HG02870 (cell line): ENCODE measurements at regions not wholly inside any gene's neighbourhood (a gene's known extent, or its start where the extent isn't known, plus 50 kb on each side); places are given as distances from the start of the nearest gene placed in this dataset.

Source experiments
- ATAC-seq: cut with Tn5 transposase; IDR thresholded peaks from one replicate; pipeline ENCODE4 v1.9.1; 2021; ENCODE audit warnings: mild to moderate bottlenecking, moderate library complexity; ENCODE audit not compliant: unreplicated experiment

GRCh38 chr15:95296643-95297042 lies 1033.9 kb upstream of the NR2F2 start:
- ATAC-seq = no peak

GRCh38 chr15:95298729-95299128 lies 1031.8 kb upstream of the NR2F2 start:
- ATAC-seq = no peak

- ATAC-seq = no peak
Observed at GRCh38 chr15:95300958-95301357, 1029.5 kb upstream of the NR2F2 start.

- ATAC-seq = no peak
Observed at GRCh38 chr15:95302206-95302605, 1028.3 kb upstream of the NR2F2 start.

- no peak for ATAC-seq
Observed at GRCh38 chr15:95302809-95303208, 1027.7 kb upstream of the NR2F2 start.

GRCh38 chr15:95303713-95304112 lies 1026.8 kb upstream of the NR2F2 start:
- no peak for ATAC-seq

GRCh38 chr15:95304151-95304946 lies 1026.2 kb upstream of the NR2F2 start:
- ATAC-seq = no peak

- no peak for ATAC-seq
Observed at GRCh38 chr15:95304947-95305400, 1025.5 kb upstream of the NR2F2 start.

- no peak for ATAC-seq
Observed at GRCh38 chr15:95307115-95307514, 1023.4 kb upstream of the NR2F2 start.

- ATAC-seq = no peak
Observed at GRCh38 chr15:95319242-95319641, 1011.3 kb upstream of the NR2F2 start.

- no peak for ATAC-seq
Observed at GRCh38 chr15:95323796-95324195, 1006.7 kb upstream of the NR2F2 start.

GRCh38 chr15:95324656-95325055 lies 1005.8 kb upstream of the NR2F2 start:
- ATAC-seq = no peak

- ATAC-seq = no peak
Observed at GRCh38 chr15:95325763-95326404, 1004.6 kb upstream of the NR2F2 start.

GRCh38 chr15:95326431-95327182 lies 1003.9 kb upstream of the NR2F2 start:
- no peak for ATAC-seq

GRCh38 chr15:95327183-95327525 lies 1003.3 kb upstream of the NR2F2 start:
- ATAC-seq = no peak

- ATAC-seq = no peak
Observed at GRCh38 chr15:95327661-95328060, 1002.8 kb upstream of the NR2F2 start.

GRCh38 chr15:95328559-95328958 lies 1001.9 kb upstream of the NR2F2 start:
- ATAC-seq = no peak

- ATAC-seq = no peak
Observed at GRCh38 chr15:95329362-95329761, 1001.1 kb upstream of the NR2F2 start.

GRCh38 chr15:95341686-95342085 lies 988.8 kb upstream of the NR2F2 start:
- no peak for ATAC-seq

GRCh38 chr15:95345867-95346266 lies 984.6 kb upstream of the NR2F2 start:
- no peak for ATAC-seq

GRCh38 chr15:95346721-95347475 lies 983.6 kb upstream of the NR2F2 start:
- no peak for ATAC-seq
